HG03457 (cell line): ENCODE measurements at regions not wholly inside any gene's neighbourhood (a gene's known extent, or its start where the extent isn't known, plus 50 kb on each side); places are given as distances from the start of the nearest gene placed in this dataset.

Experiments used
- ATAC-seq: cut with Tn5 transposase; IDR thresholded peaks from one replicate; pipeline ENCODE4 v1.9.1; 2021; ENCODE audit warnings: moderate number of reproducible peaks; ENCODE audit not compliant: unreplicated experiment

DNA sequence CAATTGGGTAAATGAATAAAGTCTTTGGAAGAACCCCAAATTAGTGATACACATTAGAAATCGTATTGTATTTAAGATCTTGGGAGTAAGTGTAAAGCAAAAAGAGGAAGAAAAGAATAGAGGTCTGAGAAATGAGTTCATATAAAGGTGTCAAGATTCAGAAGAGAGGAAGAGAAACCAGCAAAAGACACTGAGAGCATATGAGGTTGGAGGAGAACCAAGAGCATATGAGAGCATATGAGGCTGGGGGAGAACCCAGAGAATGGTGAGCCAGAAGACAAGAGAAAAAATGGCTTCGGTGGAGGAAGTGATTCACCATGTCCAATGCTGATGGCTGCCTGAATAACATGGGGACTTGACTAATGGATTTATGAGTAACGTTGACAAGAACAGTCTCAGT, 620.1 kb upstream of the GCFC2 start:
- no peak for ATAC-seq

DNA sequence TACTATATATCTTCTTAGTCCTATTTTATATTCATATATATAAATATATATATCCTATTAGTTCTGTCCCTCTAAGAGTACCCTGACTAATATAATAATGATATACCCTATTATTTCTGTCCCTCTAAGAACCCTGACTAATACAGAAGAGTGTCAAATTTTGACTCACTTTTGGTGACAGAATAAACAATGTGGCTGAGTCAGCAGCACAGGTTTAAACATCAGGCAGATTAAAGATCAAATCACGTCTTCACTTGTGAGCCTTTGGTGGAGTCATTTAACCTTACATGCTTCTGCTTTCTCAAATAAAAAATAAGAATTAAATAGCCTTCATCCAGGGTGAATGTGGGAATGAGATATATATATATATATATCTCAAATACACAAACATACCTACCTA, 615.9 kb upstream of the GCFC2 start:
- ATAC-seq: no peak

DNA sequence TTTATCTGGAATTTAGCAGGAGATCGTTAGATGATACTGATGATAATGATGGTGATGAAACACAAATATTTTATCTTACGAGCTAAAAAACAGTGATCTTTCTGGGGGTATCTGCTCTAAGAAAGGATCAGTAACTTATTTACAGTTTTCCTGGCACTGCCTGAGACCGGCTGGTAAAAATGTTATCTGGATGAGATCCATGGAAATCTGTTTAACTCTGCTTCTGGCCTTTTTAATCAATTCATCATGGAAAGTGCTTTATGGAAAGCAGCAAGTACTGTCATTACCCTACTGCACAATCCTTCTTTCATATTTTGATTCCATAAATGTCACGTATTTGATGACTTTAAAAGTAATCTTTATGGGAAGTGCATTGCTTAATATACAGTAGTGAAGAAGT, 612.7 kb upstream of the GCFC2 start:
- ATAC-seq: no peak

DNA sequence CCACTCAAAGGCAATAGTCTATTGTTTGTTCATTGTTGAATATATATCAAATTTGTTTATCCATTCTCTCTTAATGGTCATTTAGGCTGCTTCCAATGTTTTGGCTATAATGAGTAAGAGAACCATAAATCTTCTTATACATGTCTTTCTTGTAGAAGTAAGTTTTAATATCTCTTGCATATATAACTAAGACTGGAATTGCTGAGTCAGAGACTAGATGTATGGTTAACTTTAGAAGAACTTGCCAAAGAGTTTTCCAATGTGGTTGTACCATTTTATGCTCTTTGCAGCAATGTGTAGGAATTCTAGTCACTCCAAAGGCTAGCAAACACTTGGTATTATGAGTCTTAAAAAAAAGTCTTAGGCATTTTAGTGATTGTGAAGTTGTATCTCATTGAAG, 610.0 kb upstream of the GCFC2 start:
- ATAC-seq: no peak

DNA sequence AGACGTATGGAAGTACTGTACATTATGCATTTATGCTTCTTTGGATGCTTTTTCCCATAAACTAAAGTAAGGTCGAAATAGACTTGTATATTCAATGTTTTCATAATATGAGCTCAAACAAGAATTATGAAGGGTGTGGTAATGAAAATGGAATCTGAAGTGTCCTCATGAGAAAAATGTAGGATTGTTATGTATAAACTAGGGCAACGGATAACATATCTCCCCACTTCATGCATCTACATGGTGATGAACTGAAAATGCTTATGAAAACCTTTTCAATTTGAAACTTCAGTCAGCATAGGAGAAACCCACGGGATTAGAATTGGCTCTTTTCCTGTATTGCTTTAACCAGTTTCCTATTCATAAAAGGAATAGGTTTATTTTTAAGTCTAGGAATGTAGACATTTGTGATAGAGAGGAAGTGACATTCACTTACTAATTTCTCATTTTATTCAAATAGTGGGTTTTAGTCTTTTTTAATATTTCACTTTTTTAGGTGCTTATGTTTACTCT, 608.2 kb upstream of the GCFC2 start:
- no peak for ATAC-seq

DNA sequence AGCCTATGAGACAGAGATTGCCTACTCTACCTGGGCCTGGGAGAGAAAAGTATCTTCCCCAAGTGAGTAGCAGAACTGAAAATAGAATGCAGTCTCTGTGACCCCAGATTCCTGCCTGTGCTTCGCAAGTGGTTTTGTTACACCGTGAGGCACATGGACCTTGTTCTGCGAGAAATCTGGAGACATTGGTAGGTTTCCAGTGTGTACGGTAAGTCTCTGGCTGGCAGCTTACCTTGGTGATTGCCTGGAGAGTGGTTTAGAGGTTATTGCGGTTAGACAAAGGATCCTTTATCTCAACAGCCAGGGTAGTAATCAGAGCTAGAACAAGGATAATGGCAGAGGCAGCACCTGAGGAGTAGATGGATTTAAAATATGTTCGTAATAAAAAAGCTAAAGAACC, 606.0 kb upstream of the GCFC2 start:
- no peak for ATAC-seq

DNA sequence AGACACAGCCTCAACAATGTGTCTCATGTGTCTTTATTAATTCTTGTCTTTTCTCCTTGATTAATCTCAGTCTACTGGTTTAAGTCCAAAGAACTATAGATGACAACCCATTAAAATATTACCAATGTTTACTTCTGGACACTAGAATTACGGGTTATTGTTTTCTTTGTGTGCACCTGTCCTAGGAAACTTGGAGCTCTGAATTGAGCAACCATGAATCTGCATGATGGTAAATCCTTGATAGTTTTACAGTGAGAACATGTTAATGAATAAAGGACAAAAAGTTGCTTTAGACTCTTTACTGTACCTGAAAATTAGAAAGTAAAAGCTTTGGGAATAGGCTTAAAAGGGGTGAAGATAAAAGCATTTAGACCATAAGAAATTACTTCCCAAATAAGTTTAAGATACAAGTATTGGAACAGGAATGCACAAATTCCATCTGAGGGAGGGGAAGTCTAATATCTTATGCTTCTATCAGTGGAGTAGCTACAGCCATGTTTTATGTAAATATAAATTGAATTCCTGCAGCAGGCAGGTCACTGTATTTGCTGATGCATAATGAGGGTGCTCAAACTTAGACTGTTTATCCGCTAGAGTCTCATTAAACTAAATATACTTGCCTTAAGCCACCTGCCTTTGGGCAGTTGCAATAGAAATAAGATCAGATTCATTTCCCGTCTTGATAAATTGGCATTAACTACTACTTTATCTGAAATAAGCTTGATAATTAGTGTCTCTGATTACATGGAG, 603.7 kb upstream of the GCFC2 start:
- ATAC-seq: no peak

DNA sequence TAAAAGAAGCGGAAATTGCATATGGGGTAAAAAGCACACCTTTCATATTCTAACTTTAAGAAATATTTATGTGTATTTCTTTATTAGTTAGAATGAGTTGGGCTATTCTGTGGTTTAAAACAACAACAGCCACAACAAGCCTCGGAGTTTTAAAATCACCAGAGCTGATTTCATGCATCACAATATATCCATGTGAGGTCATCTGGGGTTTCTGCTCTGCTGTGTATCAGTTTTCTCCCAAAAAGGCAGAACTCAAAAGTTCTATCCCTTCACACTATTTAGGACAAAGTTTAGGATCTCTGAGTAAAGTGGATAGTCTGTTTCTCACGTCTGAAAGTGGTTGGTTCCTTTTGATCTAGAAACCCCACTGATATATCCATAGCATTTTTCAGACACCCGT, 601.5 kb upstream of the GCFC2 start:
- ATAC-seq: no peak

DNA sequence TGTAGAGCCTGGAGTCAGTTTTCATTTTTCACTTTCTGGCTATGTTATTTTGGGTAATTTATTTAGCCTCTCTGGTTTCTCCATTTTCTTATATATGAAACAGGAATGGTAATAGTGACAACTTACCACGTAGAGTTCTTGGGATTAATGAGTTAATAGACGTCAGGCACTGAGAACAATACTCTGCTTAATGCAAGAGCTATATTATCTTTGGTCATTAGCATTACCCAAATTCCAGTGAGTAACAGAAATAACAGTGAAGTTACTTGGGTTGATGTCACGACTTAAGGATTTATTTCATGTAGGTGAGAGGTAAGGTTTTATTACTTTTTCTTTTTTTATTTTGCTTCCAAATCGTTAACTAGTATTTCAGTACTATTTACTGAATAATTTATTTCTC, 601.0 kb upstream of the GCFC2 start:
- no peak for ATAC-seq

DNA sequence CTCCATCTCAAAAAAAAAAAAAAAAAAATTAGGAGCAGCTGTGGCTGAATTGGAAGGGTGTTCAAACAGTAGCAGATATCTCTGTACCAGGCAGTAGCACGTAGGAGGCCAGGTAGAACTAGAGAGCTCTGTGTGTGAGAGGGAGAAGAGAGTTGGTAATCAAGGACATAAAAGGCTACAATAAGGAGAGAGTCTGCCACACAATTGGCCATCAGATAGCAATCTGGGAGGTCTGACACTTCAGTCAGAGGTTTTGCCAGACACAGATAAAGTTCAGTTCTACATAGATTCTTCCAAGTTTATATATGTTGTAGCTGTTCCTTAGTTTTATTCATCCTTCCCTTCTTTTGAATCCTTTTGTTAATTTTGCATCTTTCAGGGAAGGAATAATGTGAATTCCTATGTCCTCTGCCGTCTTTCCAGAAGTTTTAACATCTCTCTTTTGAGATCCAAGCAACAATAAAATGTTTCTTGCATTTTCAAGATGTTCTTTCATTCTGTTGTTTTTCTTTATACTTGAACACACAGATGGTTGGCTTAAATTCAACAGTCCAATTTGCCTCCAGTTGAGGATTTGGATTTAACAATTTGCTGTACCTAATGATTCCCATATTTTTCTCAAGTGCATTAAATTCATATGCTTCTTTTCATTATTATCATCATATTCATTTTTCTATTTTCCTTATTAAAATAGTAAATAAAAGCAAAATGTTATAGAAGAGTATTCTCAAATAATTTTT, 600.3 kb upstream of the GCFC2 start:
- no peak for ATAC-seq

DNA sequence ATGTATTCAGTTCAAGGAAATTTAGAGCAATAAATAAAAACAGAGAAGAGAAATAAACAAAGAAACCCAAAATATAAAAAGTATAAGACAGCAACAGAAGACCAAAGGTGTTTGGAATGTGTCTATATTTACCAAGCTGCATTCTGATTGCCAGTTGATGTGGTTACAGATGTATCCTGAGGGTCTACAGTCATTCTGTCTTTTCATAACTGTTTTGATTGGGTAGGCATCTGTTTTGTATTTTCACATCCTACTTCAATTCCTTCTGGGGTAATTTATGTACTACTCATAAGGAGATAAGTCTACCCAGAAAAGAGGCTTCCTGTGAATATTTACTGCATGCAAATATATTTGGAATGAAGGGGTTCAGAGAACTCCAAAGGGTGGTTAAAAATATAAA, 596.8 kb upstream of the GCFC2 start:
- no peak for ATAC-seq

DNA sequence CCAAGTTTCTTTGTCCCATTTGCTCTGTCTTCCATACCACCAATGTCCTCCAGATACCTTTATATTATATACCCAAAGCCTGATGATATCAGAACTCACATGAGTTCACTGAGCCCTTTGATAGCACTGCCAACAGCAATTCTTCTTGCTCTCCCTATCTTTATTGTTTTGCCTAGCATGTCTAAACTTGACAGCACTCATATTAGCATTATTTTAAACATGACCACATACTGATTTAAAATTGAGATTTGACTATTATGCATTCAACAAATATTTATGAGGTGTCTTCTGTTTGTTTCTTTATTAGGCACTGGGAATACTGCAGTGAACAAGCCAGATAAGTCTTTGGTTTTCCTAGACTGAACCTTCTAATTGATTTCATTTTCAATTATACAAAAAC, 587.3 kb upstream of the GCFC2 start:
- ATAC-seq: no peak

DNA sequence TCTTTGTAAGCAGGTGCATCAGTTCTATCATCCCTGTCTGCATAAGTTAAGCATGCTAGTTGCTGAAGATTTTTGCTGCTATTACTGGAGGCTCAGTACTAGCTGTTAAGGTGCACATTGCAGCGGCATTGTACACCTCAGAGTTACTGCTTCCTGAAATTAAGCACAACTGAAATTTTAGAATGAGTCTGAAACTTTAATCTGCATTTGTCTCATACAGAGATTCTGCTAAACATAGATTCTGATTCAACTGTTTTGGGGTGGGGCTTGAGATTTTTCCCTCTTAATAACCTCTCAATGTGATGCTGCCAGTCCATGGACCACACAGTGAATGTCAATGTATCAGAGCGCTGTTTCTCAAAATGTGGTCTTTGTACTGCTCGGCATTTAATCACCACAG, 585.7 kb upstream of the GCFC2 start:
- no peak for ATAC-seq

DNA sequence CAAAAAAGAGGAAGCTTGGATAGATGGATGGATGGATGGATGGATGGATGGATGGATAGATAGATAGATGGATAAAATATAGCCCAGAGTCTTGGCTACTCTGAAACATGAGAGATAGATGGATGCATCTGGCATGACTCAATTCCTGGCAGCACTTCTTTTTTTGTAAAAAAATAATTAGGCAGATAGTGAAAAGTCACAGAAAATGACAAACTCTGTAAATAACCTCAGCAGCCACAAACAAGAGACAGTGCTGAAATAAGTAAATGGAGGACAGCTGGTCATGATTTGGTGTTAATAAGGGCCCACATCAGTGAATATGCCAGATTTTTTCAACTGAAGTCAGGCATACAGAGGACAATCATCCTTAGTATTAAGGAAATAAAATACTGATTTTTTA, 585.0 kb upstream of the GCFC2 start:
- ATAC-seq: no peak

DNA sequence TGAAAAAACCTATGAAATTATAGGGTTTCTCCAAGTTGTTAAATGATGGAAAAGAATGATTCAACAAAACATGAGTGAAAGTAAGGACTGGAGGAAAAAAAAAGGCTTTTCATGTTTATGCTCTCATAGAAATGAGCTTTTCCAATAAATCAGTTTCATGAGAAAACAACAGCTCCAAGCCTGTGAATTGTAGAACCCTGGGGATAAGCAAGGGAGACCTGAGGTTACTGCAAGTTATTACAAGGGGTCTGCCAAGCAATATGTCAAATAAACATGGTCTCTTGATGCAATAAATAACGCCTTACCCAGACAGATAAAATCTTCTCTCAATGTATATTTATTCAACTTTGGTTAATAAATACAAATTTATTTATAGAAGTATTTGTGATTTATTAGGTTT, 577.9 kb upstream of the GCFC2 start:
- ATAC-seq: no peak

DNA sequence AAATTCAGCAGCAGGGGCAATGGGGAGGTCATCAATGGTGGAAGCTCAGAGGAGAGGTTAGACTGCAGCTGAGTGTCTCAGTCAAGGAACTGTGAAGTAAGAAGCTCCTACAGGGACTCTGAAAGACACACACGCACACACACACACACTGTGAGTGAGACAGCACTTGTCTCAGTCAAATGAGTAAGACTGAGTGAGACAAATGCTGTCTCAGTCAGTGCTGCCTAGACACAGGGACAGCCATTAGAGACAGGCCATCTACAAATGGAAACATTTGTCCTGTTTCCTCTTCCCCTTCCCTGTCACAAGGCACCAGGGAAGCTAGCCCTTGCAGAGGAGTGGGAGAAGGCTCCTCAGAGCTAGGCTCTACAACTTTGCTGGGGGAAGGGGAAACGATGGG, 577.4 kb upstream of the GCFC2 start:
- ATAC-seq: no peak

DNA sequence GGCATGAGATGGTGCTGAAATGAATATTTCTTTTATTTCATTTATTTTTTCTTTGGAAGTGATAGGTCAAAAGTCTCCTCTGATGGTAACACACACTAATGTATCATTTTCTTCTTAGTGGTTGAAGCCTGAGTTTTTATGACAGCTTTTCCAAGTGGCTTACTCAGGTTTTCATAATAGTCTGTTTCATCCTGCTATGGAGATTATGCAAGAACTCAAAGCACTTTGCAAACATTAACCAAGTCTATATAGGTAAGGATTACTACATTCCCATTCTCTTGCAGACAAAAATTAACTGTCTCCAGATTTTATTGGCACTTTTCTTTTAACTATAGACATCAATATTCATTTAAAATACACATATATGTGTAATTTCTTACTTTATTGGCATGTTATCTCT, 572.6 kb upstream of the GCFC2 start:
- ATAC-seq: no peak

DNA sequence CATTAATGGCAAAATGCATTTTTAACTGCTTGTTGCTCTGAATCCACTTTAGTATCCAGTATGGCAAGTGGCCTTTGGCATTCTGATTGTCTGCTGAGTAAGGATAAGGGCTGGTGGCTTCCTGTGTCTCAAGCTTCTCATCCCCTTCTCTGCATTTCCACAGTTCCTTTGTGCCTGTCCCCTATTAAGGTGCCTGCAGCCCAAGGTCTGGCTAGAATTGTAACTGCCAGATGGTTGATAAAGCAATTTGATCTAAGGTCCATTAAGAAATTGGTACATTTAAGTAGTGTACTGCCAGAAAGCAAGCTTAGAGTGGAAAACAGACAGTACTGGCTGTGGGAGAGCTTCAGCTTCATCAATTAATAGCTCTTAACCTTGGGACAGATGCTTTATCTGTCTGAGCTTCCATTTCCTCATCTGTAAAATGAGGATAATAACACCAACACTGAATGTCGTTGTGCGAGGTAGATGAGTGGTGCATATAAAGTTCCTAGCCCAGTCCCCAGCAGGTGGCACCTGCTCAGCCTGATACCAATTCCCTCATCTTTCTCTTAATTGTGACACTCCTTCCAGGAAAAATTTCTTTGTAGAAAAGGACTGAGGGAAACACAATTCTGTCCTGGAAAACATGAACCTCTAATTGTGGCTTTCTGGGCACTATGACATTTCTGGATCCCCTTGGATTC, 570.6 kb upstream of the GCFC2 start:
- no peak for ATAC-seq

DNA sequence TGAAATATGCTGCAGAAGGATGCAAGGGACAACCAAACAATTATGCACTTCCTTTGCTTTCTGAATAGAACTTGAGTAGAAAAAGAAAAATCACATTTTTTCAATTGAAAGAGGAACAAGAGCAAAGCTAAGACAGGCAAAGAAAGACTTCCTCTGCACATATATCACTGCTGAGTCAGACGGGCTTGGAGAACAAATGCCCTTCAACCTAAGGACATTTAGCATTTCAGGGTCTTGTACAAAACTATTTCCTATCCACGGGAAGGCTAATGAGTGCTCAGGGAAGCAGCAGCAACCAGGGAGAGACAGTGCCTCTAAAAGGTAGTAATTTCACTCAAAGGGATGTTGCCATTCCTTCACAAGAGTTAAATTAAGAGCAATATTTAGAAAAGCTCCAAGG, 570.0 kb upstream of the GCFC2 start:
- ATAC-seq: no peak

DNA sequence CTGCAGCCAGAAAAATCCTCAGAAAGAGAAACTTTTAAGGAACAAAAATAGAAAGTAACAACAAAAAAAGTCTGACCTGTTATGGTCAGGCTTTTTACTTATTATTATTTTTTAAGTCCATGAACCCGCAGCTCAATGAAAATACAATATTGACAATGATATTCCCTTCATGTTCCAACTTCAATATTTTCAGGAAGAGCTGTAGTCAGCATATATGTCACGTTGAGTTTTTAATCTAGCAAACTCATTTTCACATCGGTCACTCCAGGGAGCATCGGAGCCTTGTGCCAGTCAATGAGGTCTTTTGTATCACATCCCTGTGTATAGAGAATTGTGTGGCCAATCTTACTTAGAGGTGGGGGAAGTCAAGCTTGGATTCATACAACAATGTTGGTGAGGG, 568.4 kb upstream of the GCFC2 start:
- ATAC-seq: no peak

DNA sequence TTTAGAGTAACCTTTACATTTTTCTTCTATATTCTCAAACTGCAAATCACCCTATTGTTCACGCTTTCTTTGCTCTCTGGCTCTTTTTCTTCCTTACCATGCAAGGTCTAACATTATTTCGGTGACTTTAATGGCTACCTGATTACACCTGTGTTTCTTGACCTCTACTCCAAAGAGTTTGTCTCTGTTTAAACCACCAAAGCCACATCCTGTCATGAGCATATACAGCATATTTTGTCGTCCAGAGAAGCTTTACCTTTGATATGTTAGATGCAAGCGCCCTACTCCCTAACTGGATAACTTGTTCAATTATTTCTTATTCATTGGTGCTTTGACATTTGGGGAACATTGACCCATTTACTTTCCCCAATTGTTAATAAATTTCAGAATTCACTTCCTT, 565.1 kb upstream of the GCFC2 start:
- ATAC-seq: no peak

DNA sequence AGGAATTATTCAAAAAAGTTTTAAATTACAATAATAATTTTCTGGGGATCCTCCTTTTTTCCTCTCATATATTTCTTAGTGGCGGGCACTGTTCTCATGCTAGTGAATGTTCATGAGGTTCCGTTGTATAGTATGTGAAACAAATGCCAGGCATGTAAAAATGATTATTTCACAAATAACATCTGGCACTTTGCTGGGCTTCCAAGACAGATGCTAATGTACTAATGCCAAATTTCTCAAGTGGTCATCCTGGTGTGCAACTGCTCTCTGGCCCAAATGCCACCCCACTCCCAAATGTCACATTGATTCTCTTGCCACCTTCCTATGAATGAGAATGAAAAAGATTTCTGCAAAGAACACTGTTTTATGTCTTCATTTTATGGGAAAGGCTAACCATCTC, 564.0 kb upstream of the GCFC2 start:
- ATAC-seq: no peak
